ENCODE measurements at regions not wholly inside any gene's neighbourhood (a gene's known extent, or its start where the extent isn't known, plus 50 kb on each side); places are given as distances from the start of the nearest gene placed in this dataset.

GRCh38 chr15:24879492-24879891 lies 75.3 kb upstream of the SNRPN start:
- no peak overlapping the region for H3K14ac ChIP-seq (ENCODE audit: insufficient read length)
- no peak overlapping the region for H3K4ac ChIP-seq (replicated peaks; ENCODE audit: insufficient read length, low read depth, low read length)
- no peak overlapping the region for H2BK120ac ChIP-seq (replicated peaks; ENCODE audit: low read depth, low read length)
- H2AK5ac ChIP-seq (ENCODE audit: low read depth, low read length), result no peak overlapping the region
- H2AFZ ChIP-seq (ENCODE audit: low read length), result no peak overlapping the region
- H2BK20ac ChIP-seq (ENCODE audit: low read length), result no peak overlapping the region
- no peak overlapping the region for H3K4me2 ChIP-seq (ENCODE audit: insufficient read depth in 1 of 2, low read depth in 2 of 2, low read length in 2 of 2)
- H3K79me2 ChIP-seq (ENCODE audit: control insufficient read depth in 1 of 2, insufficient read depth in 2 of 2, low read length in 2 of 2), result no peaks in the 10 kb centered on the region
- H3K9me3 ChIP-seq (ENCODE audit: insufficient read depth in 2 of 2, low read depth in 1 of 2, low read length in 1 of 2), result peaks cover 0 to 18% of the 10 kb centered on the region in 2 experiments; a peak in 3 of 4 replicates
- no peak overlapping the region for H3K9ac ChIP-seq (replicated peaks in 1 of 4; ENCODE audit: extremely low read depth in 1 of 4, low read depth in 3 of 4, low read length in 3 of 4)
- H3K56ac ChIP-seq (replicated peaks; ENCODE audit: insufficient read length, low read depth, low read length), result no peak overlapping the region
- no peaks in the 10 kb centered on the region for H3K23me2 ChIP-seq (ENCODE audit: low read depth, low read length)
- H2BK15ac ChIP-seq (ENCODE audit: low read length), result no peak overlapping the region
- FAIRE-seq, result no peak
- H3K4me3 ChIP-seq (ENCODE audit: extremely low read depth in 1 of 4, insufficient read depth in 2 of 4, low read depth in 3 of 4, low read length in 4 of 4), result no peak overlapping the region
- H4K5ac ChIP-seq (ENCODE audit: insufficient read length, low read depth, low read length), result no peak overlapping the region
- no peaks in the 10 kb centered on the region for H4K20me1 ChIP-seq (replicated peaks in 1 of 2; ENCODE audit: control insufficient read depth in 1 of 2, insufficient read depth in 2 of 2, low read length in 2 of 2)
- H3K4me1 ChIP-seq (replicated peaks in 1 of 4; ENCODE audit: control insufficient read depth in 3 of 4, insufficient read depth in 4 of 4, low read length in 3 of 4), result peaks cover 0 to 8% (median 4%) of the 10 kb centered on the region in 4 experiments; a peak in 2 of 7 replicates
- ChIA-PET CTCF (ENCODE audit: partially characterized antibody) (interaction anchor here (1.2 kb wide), 1 partner anchor 13 kb away, joined by 4 read pairs; no protein-coding TSS in a partner anchor), POLR2A (ENCODE audit: partially characterized antibody) (no interaction called here)
- 88% methylated on average over 2 of the region's 2 CpGs; no CpG with 5 or more reads in 1 of the 2 experiments for WGBS, 2 experiments (ENCODE audit: extremely low coverage in 1 of 2, insufficient coverage in 1 of 2, insufficient read length in 1 of 2, insufficient replicate concordance in 2 of 2, low coverage in 1 of 2, low lambda C conversion rate in 2 of 2, missing lambda C conversion rate in 1 of 2)
- no peak overlapping the region for H4K91ac ChIP-seq (replicated peaks; ENCODE audit: insufficient read length, low read length)
- no peak overlapping the region for H3K18ac ChIP-seq (ENCODE audit: extremely low read depth, low read length)
- no peak overlapping the region for H2BK5ac ChIP-seq (ENCODE audit: low read depth, low read length)
- H3K27ac ChIP-seq (ENCODE audit: low read depth, low read length), result no peak overlapping the region
- TF ChIP-seq SAP30 (IDR thresholded peaks at IDR 0.05; ENCODE audit: insufficient read depth, insufficient replicate concordance, low read length), result no peak
- TF ChIP-seq KDM1A (IDR thresholded peaks at IDR 0.05; ENCODE audit: borderline replicate concordance, low read length), result no peak
- TF ChIP-seq CTBP2 (IDR thresholded peaks at IDR 0.05; ENCODE audit: borderline replicate concordance, insufficient read depth, insufficient read length, low read length), result no peak
- H4K8ac ChIP-seq (ENCODE audit: extremely low read depth, insufficient read depth, low read length), result no peak overlapping the region
- H3K27me3 ChIP-seq (replicated peaks in 1 of 4; ENCODE audit: control insufficient read depth in 3 of 4, extremely low read depth in 1 of 4, insufficient read depth in 3 of 4, low read length in 3 of 4), result no peaks in the 10 kb centered on the region
- H3K36me3 ChIP-seq (ENCODE audit: control insufficient read depth in 2 of 4, insufficient read depth in 4 of 4, low read length in 3 of 4), result no peaks in the 10 kb centered on the region
- no peak for DNase-seq (ENCODE audit: low read depth in 1 of 2, low spot score in 2 of 2)
- no peak overlapping the region for H2BK12ac ChIP-seq (ENCODE audit: low read depth, low read length)
- no peaks in the 10 kb centered on the region for H3K79me1 ChIP-seq (ENCODE audit: low read depth, low read length)
- no peak overlapping the region for H3K23ac ChIP-seq (ENCODE audit: insufficient read length)
